H1 (cell line): ENCODE measurements at regions not wholly inside any gene's neighbourhood (a gene's known extent, or its start where the extent isn't known, plus 50 kb on each side); places are given as distances from the start of the nearest gene placed in this dataset.

Experiments used
- EGR1 ChIP-seq: IDR thresholded peaks from 2 replicates; pipeline ENCODE4 v1.6.1; 2011; ENCODE audit warnings: low read depth, low read length, borderline replicate concordance
- PHF8 ChIP-seq: fragments of 200-600 bp; sonication (generic); conservative IDR thresholded peaks from 2 replicates; pipeline ENCODE4 v1.7.1; 2012; ENCODE audit warnings: low read depth, mild to moderate bottlenecking, inconsistent platforms, low read length, moderate library complexity
- POLR2A ChIP-seq, 2 experiments: IDR thresholded peaks; 1 replicate in 1 of 2; 2 replicates in 1 of 2; pipeline ENCODE4 v1.6.1; 2011; ENCODE audit warnings: low read depth in 2 of 2, low read length in 2 of 2, mild to moderate bottlenecking in 2 of 2; ENCODE audit errors: control extremely low read depth in 1 of 2
- RAD21 ChIP-seq, 2 experiments: IDR thresholded peaks in 1 of 2; conservative IDR thresholded peaks in 1 of 2; 2 replicates each; pipeline ENCODE4 v1.6.1; 2011; ENCODE audit warnings: low read depth in 2 of 2, low read length in 2 of 2, improper control_type of control experiment in 1 of 2, inconsistent platforms in 1 of 2, mild to moderate bottlenecking in 1 of 2, moderate library complexity in 1 of 2
- SIN3A ChIP-seq, 2 experiments: IDR thresholded peaks in 1 of 2; conservative IDR thresholded peaks in 1 of 2; 2 replicates each; pipeline ENCODE4 v1.6.1; 2011 to 2012; ENCODE audit warnings: low read length in 2 of 2, improper control_type of control experiment in 1 of 2, low read depth in 1 of 2, mild to moderate bottlenecking in 1 of 2
- SIX5 ChIP-seq: IDR thresholded peaks from 2 replicates; pipeline ENCODE4 v1.6.1; 2011; ENCODE audit warnings: mild to moderate bottlenecking, low read depth, low read length
- SP1 ChIP-seq: IDR thresholded peaks from 2 replicates; pipeline ENCODE4 v1.6.1; 2011; ENCODE audit warnings: low read depth, low read length
- TAF1 ChIP-seq: IDR thresholded peaks from 2 replicates; pipeline ENCODE4 v1.6.1; 2011; ENCODE audit warnings: mild to moderate bottlenecking, low read depth, low read length
- ZNF274 ChIP-seq: IDR thresholded peaks from 2 replicates; pipeline ENCODE4 v1.7.0; 2012; ENCODE audit warnings: low read length, borderline replicate concordance; ENCODE audit errors: extremely low read depth
- TF ChIP-seq, protein P1 (sequence below): IDR thresholded peaks from 2 replicates; pipeline ENCODE4 v1.6.1; 2011; ENCODE audit warnings: low read length, improper control_type of control experiment
- TF ChIP-seq, protein P2 (sequence below), 3 experiments: IDR thresholded peaks; 1 replicate in 2 of 3; 2 replicates in 1 of 3; pipeline versions ENCODE4 v1.5.1 to v1.6.1; 2011; ENCODE audit warnings: low read length in 3 of 3, mild to moderate bottlenecking in 3 of 3, inconsistent platforms in 2 of 3, low read depth in 1 of 3, moderate library complexity in 1 of 3; ENCODE audit not compliant: insufficient read depth in 1 of 3; ENCODE audit errors: control extremely low read depth in 1 of 3
- TF ChIP-seq, protein P3 (sequence below): IDR thresholded peaks from 2 replicates; pipeline ENCODE4 v1.6.1; 2011; ENCODE audit warnings: low read depth, mild to moderate bottlenecking, low read length; ENCODE audit not compliant: insufficient read depth

DNA sequence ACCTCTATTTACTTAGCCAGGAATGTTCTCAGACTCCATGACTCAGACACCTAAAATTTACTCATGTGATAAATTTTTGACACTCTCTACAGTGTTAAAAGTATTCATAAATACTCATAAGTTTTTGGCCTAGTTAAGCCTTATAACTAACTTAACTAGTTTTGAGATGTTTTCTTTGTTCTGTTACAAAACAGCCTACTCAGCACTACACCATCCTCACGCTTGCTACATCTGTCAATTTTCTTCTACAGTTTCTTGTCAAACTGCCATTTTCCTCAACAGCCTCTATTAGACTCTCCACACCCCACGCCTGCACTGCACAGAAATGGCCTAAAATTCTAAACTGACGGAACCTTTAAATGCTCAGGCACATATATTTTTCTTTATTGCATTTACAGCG lies 195.5 kb downstream of the ANXA1 start:
- TF ChIP-seq SP1, result no peak
- TF ChIP-seq, protein P1, sequence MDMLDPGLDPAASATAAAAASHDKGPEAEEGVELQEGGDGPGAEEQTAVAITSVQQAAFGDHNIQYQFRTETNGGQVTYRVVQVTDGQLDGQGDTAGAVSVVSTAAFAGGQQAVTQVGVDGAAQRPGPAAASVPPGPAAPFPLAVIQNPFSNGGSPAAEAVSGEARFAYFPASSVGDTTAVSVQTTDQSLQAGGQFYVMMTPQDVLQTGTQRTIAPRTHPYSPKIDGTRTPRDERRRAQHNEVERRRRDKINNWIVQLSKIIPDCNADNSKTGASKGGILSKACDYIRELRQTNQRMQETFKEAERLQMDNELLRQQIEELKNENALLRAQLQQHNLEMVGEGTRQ, result no peak
- TF ChIP-seq, protein P2, sequence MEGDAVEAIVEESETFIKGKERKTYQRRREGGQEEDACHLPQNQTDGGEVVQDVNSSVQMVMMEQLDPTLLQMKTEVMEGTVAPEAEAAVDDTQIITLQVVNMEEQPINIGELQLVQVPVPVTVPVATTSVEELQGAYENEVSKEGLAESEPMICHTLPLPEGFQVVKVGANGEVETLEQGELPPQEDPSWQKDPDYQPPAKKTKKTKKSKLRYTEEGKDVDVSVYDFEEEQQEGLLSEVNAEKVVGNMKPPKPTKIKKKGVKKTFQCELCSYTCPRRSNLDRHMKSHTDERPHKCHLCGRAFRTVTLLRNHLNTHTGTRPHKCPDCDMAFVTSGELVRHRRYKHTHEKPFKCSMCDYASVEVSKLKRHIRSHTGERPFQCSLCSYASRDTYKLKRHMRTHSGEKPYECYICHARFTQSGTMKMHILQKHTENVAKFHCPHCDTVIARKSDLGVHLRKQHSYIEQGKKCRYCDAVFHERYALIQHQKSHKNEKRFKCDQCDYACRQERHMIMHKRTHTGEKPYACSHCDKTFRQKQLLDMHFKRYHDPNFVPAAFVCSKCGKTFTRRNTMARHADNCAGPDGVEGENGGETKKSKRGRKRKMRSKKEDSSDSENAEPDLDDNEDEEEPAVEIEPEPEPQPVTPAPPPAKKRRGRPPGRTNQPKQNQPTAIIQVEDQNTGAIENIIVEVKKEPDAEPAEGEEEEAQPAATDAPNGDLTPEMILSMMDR (IDR thresholded peaks at IDR 0.05; ENCODE audit: control extremely low read depth in 1 of 3, insufficient read depth in 1 of 3, low read depth in 1 of 3, low read length in 3 of 3), result no peak
- no peak for TF ChIP-seq SIX5
- no peak for TF ChIP-seq EGR1
- no peak for TF ChIP-seq SIN3A (conservative IDR thresholded peaks at IDR 0.05 in 1 of 2, IDR thresholded peaks at IDR 0.05 in 1 of 2; ENCODE audit: low read depth in 1 of 2, low read length in 2 of 2)
- no peak for TF ChIP-seq RAD21 (IDR thresholded peaks at IDR 0.05 in 1 of 2, conservative IDR thresholded peaks at IDR 0.05 in 1 of 2; ENCODE audit: low read depth in 2 of 2, low read length in 2 of 2)
- TF ChIP-seq TAF1, result no peak
- no peak for TF ChIP-seq PHF8
- no peak for TF ChIP-seq POLR2A (IDR thresholded peaks at IDR 0.05; ENCODE audit: control extremely low read depth in 1 of 2, low read depth in 2 of 2, low read length in 2 of 2)
- TF ChIP-seq, protein P3, sequence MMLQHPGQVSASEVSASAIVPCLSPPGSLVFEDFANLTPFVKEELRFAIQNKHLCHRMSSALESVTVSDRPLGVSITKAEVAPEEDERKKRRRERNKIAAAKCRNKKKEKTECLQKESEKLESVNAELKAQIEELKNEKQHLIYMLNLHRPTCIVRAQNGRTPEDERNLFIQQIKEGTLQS, result no peak
- no peak for TF ChIP-seq ZNF274
